A549 (cell line): ENCODE measurements at regions not wholly inside any gene's neighbourhood (a gene's known extent, or its start where the extent isn't known, plus 50 kb on each side); places are given as distances from the start of the nearest gene placed in this dataset.

Source experiments
- ATAC-seq, 2 experiments: fragments of 200-7000 bp in 1 of 2; fragments of >200 bp in 1 of 2; cut with Nextera tagmentation in 1 of 2; cut with Tn5 transposase in 1 of 2; 3 replicates each; pipeline versions ENCODE4 v1.8.0 to v1.9.1; 2018 to 2020; ENCODE audit warnings: mild to moderate bottlenecking in 1 of 2, moderate library complexity in 1 of 2
- CTCF ChIA-PET: fragments of 300-600 bp; sonication (Branson Sonifier 250); formaldehyde crosslinking; extraction: SDS; loops from one replicate; lab custom pipeline; 2021; ENCODE audit warnings: antibody characterized with exemption, inconsistent platforms; lab: Yijun Ruan, JAX
- POLR2A ChIA-PET: fragments of 350-600 bp; formaldehyde crosslinking; extraction: SDS; loops from one replicate; lab custom pipeline; 2021; ENCODE audit warnings: antibody characterized with exemption, inconsistent platforms; lab: Yijun Ruan, JAX
- DNase-seq, 2 experiments: peaks; one replicate each; pipeline versions ENCODE4 v3.0.0 to v3.0.0-alpha.2; 2011 to 2016; ENCODE audit warnings: low read depth in 1 of 2, low spot score in 1 of 2
- FAIRE-seq: peaks from 2 replicates; lab custom pipeline; 2011; peaks lifted over from hg19 to GRCh38; lab: Jason Lieb, UNC
- H3K27ac ChIP-seq, 2 experiments: fragments of >200 bp; sonication (Bioruptor Twin); formaldehyde crosslinking; 3 replicates each; pipeline ENCODE4 v1.5.1; 2016 to 2017
- H3K4me1 ChIP-seq: fragments of >200 bp; sonication (Bioruptor Twin); formaldehyde crosslinking; 3 replicates; pipeline ENCODE4 v1.6.1; 2016
- H3K4me2 ChIP-seq: fragments of >200 bp; sonication (Bioruptor Twin); formaldehyde crosslinking; 3 replicates; pipeline ENCODE4 v1.6.1; 2016
- H3K4me3 ChIP-seq: fragments of >200 bp; sonication (Bioruptor Twin); formaldehyde crosslinking; 3 replicates; pipeline ENCODE4 v1.5.1; 2016
- H3K9me3 ChIP-seq: fragments of >200 bp; sonication (Bioruptor Twin); formaldehyde crosslinking; 3 replicates; pipeline ENCODE4 v1.6.1; 2016
- BHLHE40 ChIP-seq: IDR thresholded peaks from 2 replicates; pipeline ENCODE4 v1.6.1; 2012; ENCODE audit warnings: low read depth, low read length, inconsistent platforms
- CBX2 ChIP-seq: fragments of 200-600 bp; sonication (generic); IDR thresholded peaks from 2 replicates; pipeline ENCODE4 v1.6.1; 2016; ENCODE audit warnings: low read depth, mild to moderate bottlenecking, borderline replicate concordance
- CEBPB ChIP-seq, 2 experiments: fragments of >200 bp in 1 of 2; sonication (Bioruptor Twin) in 1 of 2; formaldehyde crosslinking in 1 of 2; IDR thresholded peaks; 2 replicates each; pipeline ENCODE4 v1.6.1; 2012 to 2016
- CHD4 ChIP-seq: fragments of 200-600 bp; sonication (generic); IDR thresholded peaks from 2 replicates; pipeline ENCODE4 v1.6.1; 2016; ENCODE audit warnings: antibody characterized with exemption, mild to moderate bottlenecking, borderline replicate concordance
- CTCF ChIP-seq: fragments of >200 bp; sonication (Bioruptor Twin); formaldehyde crosslinking; IDR thresholded peaks from 3 replicates; pipeline ENCODE4 v1.5.1; 2016
- EHMT2 ChIP-seq: fragments of 200-600 bp; sonication (generic); IDR thresholded peaks from 2 replicates; pipeline ENCODE4 v1.6.1; 2016; ENCODE audit warnings: antibody characterized with exemption, low read depth, mild to moderate bottlenecking, moderate library complexity
- FOSL2 ChIP-seq, 2 experiments: fragments of 450-650 bp in 1 of 2; fragments of >200 bp in 1 of 2; sonication (Bioruptor Twin) in 1 of 2; formaldehyde crosslinking; IDR thresholded peaks; 2 replicates each; pipeline versions ENCODE4 v1.5.0 to v1.6.1; 2016 to 2020; ENCODE audit warnings: mild to moderate bottlenecking in 1 of 2, moderate library complexity in 1 of 2
- FOXS1 ChIP-seq: fragments of 250-450 bp; sonication (Bioruptor Pico); IDR thresholded peaks from 2 replicates; pipeline ENCODE4 v1.5.0; 2020; ENCODE audit warnings: mild to moderate bottlenecking, moderate library complexity
- GATA3 ChIP-seq: IDR thresholded peaks from 2 replicates; pipeline ENCODE4 v1.6.1; 2012; ENCODE audit warnings: borderline replicate concordance
- HDAC2 ChIP-seq: fragments of 200-600 bp; sonication (generic); IDR thresholded peaks from 2 replicates; pipeline ENCODE4 v1.6.1; 2016
- MAFK ChIP-seq: fragments of 450-650 bp; IDR thresholded peaks from 2 replicates; pipeline ENCODE4 v1.6.1; 2014; ENCODE audit not compliant: partially characterized antibody
- MAZ ChIP-seq: fragments of 150-350 bp; IDR thresholded peaks from 2 replicates; pipeline ENCODE4 v1.6.1; 2014; ENCODE audit warnings: antibody characterized with exemption, low read depth, low read length, borderline replicate concordance
- MYC ChIP-seq: IDR thresholded peaks from 2 replicates; pipeline ENCODE4 v1.6.1; 2012; ENCODE audit warnings: mild to moderate bottlenecking, inconsistent platforms, low read length, improper control_type of control experiment, borderline replicate concordance
- NPAS2 ChIP-seq: fragments of 250-450 bp; sonication (Bioruptor Pico); IDR thresholded peaks from 2 replicates; pipeline ENCODE4 v1.8.0; 2022; ENCODE audit warnings: mild to moderate bottlenecking, moderate library complexity, borderline replicate concordance
- POLR2A ChIP-seq: IDR thresholded peaks from 2 replicates; pipeline ENCODE4 v1.6.1; 2012; ENCODE audit warnings: mild to moderate bottlenecking, low read length
- RAD21 ChIP-seq, 2 experiments: fragments of >200 bp in 1 of 2; sonication (Bioruptor Twin) in 1 of 2; formaldehyde crosslinking in 1 of 2; IDR thresholded peaks in 1 of 2; conservative IDR thresholded peaks in 1 of 2; 2 replicates in 1 of 2; 3 replicates in 1 of 2; pipeline ENCODE4 v1.6.1; 2012 to 2018; ENCODE audit warnings: inconsistent platforms in 1 of 2
- RCOR1 ChIP-seq: fragments of 150-350 bp; IDR thresholded peaks from 2 replicates; pipeline ENCODE4 v1.6.1; 2014; ENCODE audit warnings: antibody characterized with exemption, low read length, low read depth
- TP53 ChIP-seq: fragments of 250-450 bp; sonication (Bioruptor Pico); IDR thresholded peaks from 2 replicates; pipeline ENCODE4 v1.5.0; 2021; ENCODE audit warnings: mild to moderate bottlenecking, moderate library complexity
- ZC3H11A ChIP-seq: fragments of 450-650 bp; IDR thresholded peaks from 2 replicates; pipeline ENCODE4 v1.6.1; 2014; ENCODE audit warnings: antibody characterized with exemption, mild to moderate bottlenecking
- WGBS: methylation state at CpG from one replicate; pipeline ENCODE4 v1.1.6; 2017; ENCODE audit errors: missing lambda C conversion rate; 5-methylcytosine and 5-hydroxymethylcytosine counted together
- TF ChIP-seq, protein P1 (sequence below): fragments of 250-450 bp; sonication (Bioruptor Pico); IDR thresholded peaks from 2 replicates; pipeline ENCODE4 v1.5.0; 2020; ENCODE audit warnings: low read depth, mild to moderate bottlenecking, moderate library complexity
- TF ChIP-seq, protein P2 (sequence below): IDR thresholded peaks from 2 replicates; pipeline ENCODE4 v1.6.1; 2012
- TF ChIP-seq, protein P3 (sequence below): IDR thresholded peaks from 2 replicates; pipeline ENCODE4 v1.6.1; 2012; ENCODE audit warnings: low read depth, borderline replicate concordance

DNA sequence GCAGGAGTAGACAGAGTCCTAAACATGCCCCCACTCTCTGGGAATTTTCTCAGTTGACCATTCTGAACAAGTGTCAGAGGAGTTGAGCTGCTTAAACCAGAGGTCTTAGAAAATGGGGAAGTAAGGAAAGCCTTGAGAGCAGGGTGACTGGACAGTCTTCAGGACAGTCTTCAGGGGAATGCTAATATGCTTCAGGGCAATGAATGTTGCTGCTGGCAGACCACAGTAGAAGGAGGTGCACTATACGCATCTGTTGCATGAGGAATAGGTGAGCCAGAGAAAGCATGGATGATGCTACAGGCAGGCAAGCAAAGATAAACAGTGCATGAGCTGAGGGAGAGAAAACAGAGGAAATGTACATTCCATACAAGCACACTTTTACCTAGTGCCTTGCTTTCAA is 196.6 kb upstream of the GPR12 start:
- Histone ChIP-seq H3K4me3 (no peak overlapping the region), H3K4me2 (no peak overlapping the region), H3K27ac (no peak overlapping the region), H3K9me3 (no peaks in the 10 kb centered on the region), H3K4me1 (no peaks in the 10 kb centered on the region)
- ATAC-seq = no peak; a peak in 1 of 6 replicates
- POLR2A ChIA-PET = no interaction called here
- no peak for FAIRE-seq
- no peak for DNase-seq
- CTCF ChIA-PET = interaction anchor here (0.9 to 2.8 kb wide), 4 partner anchors 10 to 28 kb away, joined by 3 to 10 read pairs (median 5); no protein-coding TSS in a partner anchor
- WGBS = 70% methylated on average over 1 of the region's 1 CpG
- no peak for TF ChIP-seq MAZ
- TF ChIP-seq MAFK = no peak
- TF ChIP-seq, protein P1, sequence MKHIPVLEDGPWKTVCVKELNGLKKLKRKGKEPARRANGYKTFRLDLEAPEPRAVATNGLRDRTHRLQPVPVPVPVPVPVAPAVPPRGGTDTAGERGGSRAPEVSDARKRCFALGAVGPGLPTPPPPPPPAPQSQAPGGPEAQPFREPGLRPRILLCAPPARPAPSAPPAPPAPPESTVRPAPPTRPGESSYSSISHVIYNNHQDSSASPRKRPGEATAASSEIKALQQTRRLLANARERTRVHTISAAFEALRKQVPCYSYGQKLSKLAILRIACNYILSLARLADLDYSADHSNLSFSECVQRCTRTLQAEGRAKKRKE (CRISPR knock-in tag) = no peak
- TF ChIP-seq RAD21 (conservative IDR thresholded peaks at IDR 0.05 in 1 of 2, IDR thresholded peaks at IDR 0.05 in 1 of 2) = no peak
- TF ChIP-seq POLR2A = no peak
- TF ChIP-seq CTCF = no peak
- no peak for TF ChIP-seq HDAC2
- no peak for TF ChIP-seq RCOR1
- no peak for TF ChIP-seq TP53

- H3K27ac ChIP-seq = no peak overlapping the region
- TF ChIP-seq GATA3 (peak; percentile 66), ZC3H11A (no peak)
- H3K9me3 ChIP-seq = no peaks in the 10 kb centered on the region
- 25% methylated on average over 10 of the region's 10 CpGs for WGBS
- FAIRE-seq = no peak
- no peak overlapping the region for H3K4me2 ChIP-seq
- H3K4me1 ChIP-seq = no peaks in the 10 kb centered on the region
- no peak overlapping the region for H3K4me3 ChIP-seq
- ChIA-PET CTCF (interaction anchor here (0.5 to 2.8 kb wide), 7 partner anchors 10 to 873 kb away, joined by 3 to 10 read pairs (median 4); no protein-coding TSS in a partner anchor), POLR2A (no interaction called here)
- no peak for ATAC-seq
- peak in 1 of 2 experiments; percentile 29 for DNase-seq
Measured at GRCh38 chr13:26956522-26957142, 196.0 kb upstream of the GPR12 start.

- CTCF ChIA-PET = interaction anchor here (0.6 to 15.8 kb wide), 7 partner anchors 8 to 405 kb away, joined by 3 to 197 read pairs (median 3); no protein-coding TSS in a partner anchor
- 76% methylated on average over 2 of the region's 4 CpGs for WGBS
- TF ChIP-seq BHLHE40 (no peak), CEBPB (IDR thresholded peaks at IDR 0.05) (no peak), NPAS2 (CRISPR knock-in tag) (no peak), POLR2A (no peak), FOXS1 (CRISPR knock-in tag) (no peak), MYC (no peak), EHMT2 (no peak), ZC3H11A (no peak), CBX2 (no peak), HDAC2 (no peak), CHD4 (no peak), FOSL2 (IDR thresholded peaks at IDR 0.05) (no peak), FOSL2 (CRISPR knock-in tag; IDR thresholded peaks at IDR 0.05) (no peak), RAD21 (conservative IDR thresholded peaks at IDR 0.05 in 1 of 2, IDR thresholded peaks at IDR 0.05 in 1 of 2) (no peak)
- TF ChIP-seq, protein P2, sequence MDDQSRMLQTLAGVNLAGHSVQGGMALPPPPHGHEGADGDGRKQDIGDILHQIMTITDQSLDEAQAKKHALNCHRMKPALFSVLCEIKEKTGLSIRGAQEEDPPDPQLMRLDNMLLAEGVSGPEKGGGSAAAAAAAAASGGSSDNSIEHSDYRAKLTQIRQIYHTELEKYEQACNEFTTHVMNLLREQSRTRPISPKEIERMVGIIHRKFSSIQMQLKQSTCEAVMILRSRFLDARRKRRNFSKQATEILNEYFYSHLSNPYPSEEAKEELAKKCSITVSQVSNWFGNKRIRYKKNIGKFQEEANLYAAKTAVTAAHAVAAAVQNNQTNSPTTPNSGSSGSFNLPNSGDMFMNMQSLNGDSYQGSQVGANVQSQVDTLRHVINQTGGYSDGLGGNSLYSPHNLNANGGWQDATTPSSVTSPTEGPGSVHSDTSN = no peak
- TF ChIP-seq, protein P3, sequence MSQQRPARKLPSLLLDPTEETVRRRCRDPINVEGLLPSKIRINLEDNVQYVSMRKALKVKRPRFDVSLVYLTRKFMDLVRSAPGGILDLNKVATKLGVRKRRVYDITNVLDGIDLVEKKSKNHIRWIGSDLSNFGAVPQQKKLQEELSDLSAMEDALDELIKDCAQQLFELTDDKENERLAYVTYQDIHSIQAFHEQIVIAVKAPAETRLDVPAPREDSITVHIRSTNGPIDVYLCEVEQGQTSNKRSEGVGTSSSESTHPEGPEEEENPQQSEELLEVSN = no peak
- H3K27ac ChIP-seq = no peak overlapping the region
- DNase-seq (no peak), FAIRE-seq (no peak), ATAC-seq (no peak)
- POLR2A ChIA-PET = no interaction called here
- H3K4me3 ChIP-seq = no peak overlapping the region
- H3K4me1 ChIP-seq = no peaks in the 10 kb centered on the region
- no peak overlapping the region for H3K4me2 ChIP-seq
- no peaks in the 10 kb centered on the region for H3K9me3 ChIP-seq
Measured at GRCh38 chr13:26954976-26955375, 194.4 kb upstream of the GPR12 start.
